ENCODE measurements at regions not wholly inside any gene's neighbourhood (a gene's known extent, or its start where the extent isn't known, plus 50 kb on each side); places are given as distances from the start of the nearest gene placed in this dataset.

- no peak for TF ChIP-seq CTCF (IDR thresholded peaks at IDR 0.05)
- no peak for TF ChIP-seq POLR2A (IDR thresholded peaks at IDR 0.05; ENCODE audit: low read depth)
Observed at GRCh38 chr20:48049171-48049570, 263.9 kb upstream of the SULF2 start.
